HG03565 (cell line): ENCODE measurements at regions not wholly inside any gene's neighbourhood (a gene's known extent, or its start where the extent isn't known, plus 50 kb on each side); places are given as distances from the start of the nearest gene placed in this dataset.

Experiments used
- ATAC-seq: cut with Tn5 transposase; IDR thresholded peaks from one replicate; pipeline ENCODE4 v1.9.1; 2021; ENCODE audit warnings: mild to moderate bottlenecking, moderate library complexity; ENCODE audit not compliant: unreplicated experiment

- no peak for ATAC-seq
These were observed 346.8 kb downstream of the STK39 start for GRCh38 chr2:167900435-167901114.

DNA sequence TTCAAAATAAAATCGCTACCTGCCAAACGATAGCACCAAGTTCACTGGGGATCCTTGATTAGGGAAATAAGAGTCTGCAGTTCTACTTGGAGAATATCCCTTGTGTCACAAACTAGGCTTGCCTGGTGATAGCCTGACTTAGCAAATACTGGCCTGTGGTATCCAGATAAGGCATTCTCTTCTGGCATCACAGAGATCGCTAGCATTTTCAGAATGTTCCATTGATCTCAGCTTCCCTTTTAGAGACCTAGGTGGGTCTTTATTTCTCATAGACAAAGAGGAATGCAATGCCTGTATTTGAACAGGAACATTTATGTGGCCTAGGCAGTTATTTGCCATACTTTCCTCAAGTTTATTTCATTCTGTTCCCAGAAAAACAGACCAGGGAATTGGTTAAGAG is 349.1 kb downstream of the STK39 start:
- no peak for ATAC-seq

- ATAC-seq = no peak
These were observed 355.6 kb downstream of the STK39 start for GRCh38 chr2:167891841-167892240.

DNA sequence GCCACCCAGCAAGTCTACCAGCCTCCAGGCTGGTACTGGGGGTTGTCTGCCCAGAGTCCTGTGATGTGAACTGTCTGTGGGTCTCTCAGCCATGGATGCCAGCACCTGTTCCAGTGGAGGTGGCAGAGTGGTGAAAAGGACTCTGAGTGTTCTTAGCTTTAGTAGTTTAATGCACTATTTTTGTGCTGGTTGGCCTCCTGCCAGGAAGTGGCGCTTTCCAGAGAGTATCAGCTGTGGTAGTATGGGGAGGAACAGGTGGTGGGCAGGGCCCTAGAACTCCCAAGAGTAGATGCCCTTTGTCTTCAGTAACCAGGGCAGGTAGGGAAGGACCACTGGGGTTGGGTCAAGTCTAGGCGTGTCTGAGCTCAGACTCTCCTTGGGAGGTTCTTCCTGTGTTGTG is 356.7 kb downstream of the STK39 start:
- no peak for ATAC-seq

DNA sequence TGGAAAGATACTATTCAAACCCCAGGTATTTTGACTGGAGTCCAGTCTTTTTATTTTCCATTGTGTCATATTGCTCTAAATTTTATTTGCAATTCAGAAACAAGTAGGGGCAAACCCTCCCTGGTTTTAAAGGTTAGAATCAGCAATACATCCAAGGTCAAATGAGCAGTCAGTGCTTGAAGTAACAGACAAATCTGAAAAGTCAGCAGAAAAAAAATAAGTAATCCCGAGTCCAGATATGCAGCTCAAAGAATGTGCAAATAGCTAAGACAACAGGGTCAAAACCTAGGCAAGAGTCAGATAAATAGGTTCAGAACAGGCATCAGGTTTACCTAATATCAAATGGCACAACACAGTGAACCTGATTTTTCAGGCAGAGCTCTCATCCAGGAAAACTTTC is 367.0 kb downstream of the STK39 start:
- ATAC-seq = no peak

- no peak for ATAC-seq
These were observed 371.9 kb downstream of the STK39 start for GRCh38 chr2:167875529-167875928.

DNA sequence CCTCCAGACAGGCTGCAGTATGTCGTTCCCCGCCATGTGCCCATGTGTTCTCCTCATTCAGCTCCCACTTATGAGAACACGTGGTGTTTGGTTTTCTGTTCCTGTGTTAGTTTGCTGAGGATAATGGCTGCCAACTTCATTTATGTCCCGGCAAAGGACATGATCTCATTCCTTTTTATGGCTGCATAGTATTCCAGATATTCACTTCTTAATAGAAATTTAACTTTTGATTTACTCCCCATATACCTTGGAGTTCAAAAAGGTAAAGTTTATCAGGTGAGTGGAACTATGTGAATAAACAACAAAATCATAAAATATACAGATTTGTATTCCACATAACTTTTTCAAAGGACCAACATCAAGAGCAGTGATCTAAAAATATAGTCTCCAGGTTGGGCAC is 372.6 kb downstream of the STK39 start:
- no peak for ATAC-seq

DNA sequence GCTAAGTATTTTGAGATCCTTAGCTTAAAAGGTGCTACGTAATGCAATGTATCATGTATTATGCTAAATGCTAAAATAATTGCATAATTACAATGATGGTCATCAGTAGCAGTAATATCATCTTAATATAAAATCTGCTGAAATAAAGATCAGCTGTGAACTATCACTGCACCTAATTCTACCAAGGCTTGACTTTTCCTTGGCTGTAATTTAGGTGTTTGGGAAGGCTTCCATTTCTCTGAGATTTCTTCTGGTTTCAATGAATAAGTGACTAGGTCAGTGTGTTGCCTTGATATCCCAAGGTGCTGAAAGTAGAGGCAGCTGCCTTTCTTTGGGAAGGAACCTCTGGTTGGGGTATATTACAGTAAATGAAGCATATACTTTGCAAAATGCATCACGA is 376.1 kb downstream of the STK39 start:
- ATAC-seq = no peak

DNA sequence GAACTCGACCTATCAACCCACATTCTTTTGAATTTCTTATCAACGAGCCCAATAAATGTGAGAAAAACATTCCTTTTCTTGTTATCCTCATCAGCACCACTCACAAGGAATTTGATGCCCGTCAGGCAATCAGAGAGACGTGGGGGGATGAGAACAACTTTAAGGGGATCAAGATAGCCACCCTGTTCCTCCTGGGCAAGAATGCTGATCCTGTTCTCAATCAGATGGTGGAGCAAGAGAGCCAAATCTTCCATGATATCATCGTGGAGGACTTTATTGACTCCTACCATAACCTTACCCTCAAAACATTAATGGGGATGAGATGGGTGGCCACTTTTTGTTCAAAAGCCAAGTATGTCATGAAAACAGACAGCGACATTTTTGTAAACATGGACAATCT is 378.2 kb downstream of the STK39 start:
- no peak for ATAC-seq

DNA sequence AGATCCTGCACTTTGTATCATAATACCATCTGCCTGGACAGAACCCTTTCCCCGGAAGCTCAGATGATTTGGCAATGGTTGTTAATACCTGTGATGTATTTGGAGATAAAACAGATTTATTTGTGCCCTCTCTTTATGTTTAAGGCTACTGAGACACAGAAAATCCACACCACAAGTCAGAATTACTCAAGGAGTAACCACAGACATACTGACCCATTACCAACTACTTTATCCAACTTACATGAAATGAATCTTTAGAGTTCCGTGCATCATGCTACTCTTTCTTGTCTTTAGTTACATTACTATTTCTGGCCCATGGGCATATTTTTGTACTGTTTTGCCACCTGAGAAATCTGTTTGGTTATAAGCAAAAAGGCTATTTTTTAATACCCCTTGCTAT is 384.0 kb downstream of the STK39 start:
- no peak for ATAC-seq

GRCh38 chr2:167862782-167863181 is 384.6 kb downstream of the STK39 start:
- ATAC-seq = peak; percentile 62

- ATAC-seq = no peak
These were observed 385.1 kb downstream of the STK39 start for GRCh38 chr2:167862296-167862695.

DNA sequence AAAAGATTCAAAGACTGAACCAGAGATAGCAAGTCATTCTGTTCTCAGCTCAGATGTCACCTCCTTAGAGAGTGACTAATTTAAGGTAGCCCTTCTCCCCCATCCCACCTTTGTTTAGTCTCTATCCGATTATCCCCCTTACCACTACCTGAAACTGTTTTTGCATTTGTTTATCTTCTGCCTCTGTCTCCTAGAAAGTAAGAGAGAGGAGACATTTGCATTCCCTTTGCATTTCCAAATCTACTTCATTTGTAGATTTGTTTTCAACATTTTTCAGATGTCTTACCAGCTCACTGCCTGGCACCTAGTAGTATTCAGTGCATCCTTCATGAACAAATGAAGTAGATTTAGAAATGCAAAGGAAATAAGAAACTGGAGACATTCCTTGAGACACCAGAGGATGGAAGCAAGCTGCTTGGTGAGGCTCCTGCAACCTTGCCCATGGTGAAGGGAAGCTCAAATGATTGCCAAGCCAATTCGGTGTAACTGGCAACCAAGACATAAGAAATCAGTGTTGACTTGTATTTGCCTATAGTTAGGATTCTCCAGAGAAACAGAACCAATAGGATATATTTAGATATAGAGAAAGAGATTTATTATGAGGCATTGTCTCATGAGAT is 385.7 kb downstream of the STK39 start:
- ATAC-seq = no peak

DNA sequence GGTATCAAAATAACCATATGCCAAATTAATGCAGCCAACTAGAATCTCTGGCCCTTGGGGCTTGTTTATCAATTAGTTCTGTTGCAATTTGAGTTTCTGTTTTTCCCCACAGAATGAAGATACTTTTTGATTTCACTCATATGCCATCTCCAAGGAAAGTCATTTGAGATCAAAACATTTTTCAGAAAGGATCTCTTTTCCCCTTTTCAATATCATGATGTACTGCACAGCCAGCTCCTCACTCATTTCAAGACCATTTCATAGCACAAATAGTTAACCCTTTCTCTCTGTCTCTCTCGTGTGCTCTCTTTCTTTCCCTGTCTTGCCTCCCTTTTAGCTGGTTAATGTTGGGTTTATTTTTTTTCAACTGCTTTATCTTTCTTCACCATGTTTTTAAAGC is 387.3 kb downstream of the STK39 start:
- no peak for ATAC-seq

- no peak for ATAC-seq
These were observed 387.7 kb downstream of the STK39 start for GRCh38 chr2:167859676-167860075.

GRCh38 chr2:167858086-167858485 is 389.3 kb downstream of the STK39 start:
- no peak for ATAC-seq

DNA sequence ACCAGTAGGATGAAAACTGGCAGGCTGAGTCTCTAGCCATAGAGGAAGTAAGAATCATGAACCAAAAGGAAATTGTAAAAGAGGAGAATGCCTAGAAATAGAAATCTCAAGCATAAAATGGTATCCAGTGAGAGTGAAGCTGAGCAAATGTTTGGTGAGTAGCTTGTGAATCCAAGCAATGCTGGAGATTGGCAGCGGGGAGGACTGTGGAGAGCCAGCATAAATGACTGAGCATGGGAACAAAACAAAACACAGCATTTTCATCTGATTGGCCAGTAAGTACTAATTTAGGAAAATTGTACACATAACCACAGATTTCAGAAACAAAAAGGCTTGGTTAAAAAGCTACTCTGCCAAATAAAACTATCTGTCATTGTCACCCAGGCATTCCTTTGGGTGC is 390.0 kb downstream of the STK39 start:
- ATAC-seq = no peak

GRCh38 chr2:167856190-167856589 is 391.2 kb downstream of the STK39 start:
- ATAC-seq = no peak

- no peak for ATAC-seq
These were observed 392.2 kb downstream of the STK39 start for GRCh38 chr2:167855211-167855610.

GRCh38 chr2:167853717-167854116 is 393.7 kb downstream of the STK39 start:
- no peak for ATAC-seq

GRCh38 chr2:167851876-167852275 is 395.5 kb downstream of the STK39 start:
- ATAC-seq = no peak

- no peak for ATAC-seq
These were observed 396.0 kb downstream of the STK39 start for GRCh38 chr2:167851323-167851860.
